GM23338 (cell line): ENCODE measurements at regions not wholly inside any gene's neighbourhood (a gene's known extent, or its start where the extent isn't known, plus 50 kb on each side); places are given as distances from the start of the nearest gene placed in this dataset.
A peak's percentile ranks its signal among the peaks of the same experiment; 100 is the strongest.

ENCODE experiments used
- ATAC-seq: fragments of 200-7000 bp; cut with Tn5 transposase; 3 replicates; pipeline ENCODE4 v1.9.1; 2020
- DNase-seq: peaks from one replicate; pipeline ENCODE4 v3.0.0-alpha.2; 2015; ENCODE audit warnings: low spot score
- H2AFZ ChIP-seq: fragments of 200-600 bp; sonication (generic); 2 replicates; pipeline ENCODE4 v1.8.0; 2016; ENCODE audit warnings: antibody characterized with exemption, mild to moderate bottlenecking, moderate library complexity
- H3F3A ChIP-seq: fragments of 200-600 bp; sonication (generic); replicated peaks from 2 replicates; pipeline ENCODE4 v1.8.0; 2017; ENCODE audit warnings: antibody characterized with exemption, mixed run types, low read depth
- H3K27ac ChIP-seq: fragments of 200-600 bp; sonication (generic); 2 replicates; pipeline ENCODE4 v1.6.1; 2016; ENCODE audit warnings: low read depth
- H3K27me3 ChIP-seq: fragments of 200-600 bp; sonication (generic); 2 replicates; pipeline ENCODE4 v1.8.0; 2016; ENCODE audit warnings: mild to moderate bottlenecking, mixed run types, moderate library complexity; ENCODE audit not compliant: insufficient read depth
- H3K36me3 ChIP-seq: fragments of 200-600 bp; sonication (generic); 2 replicates; pipeline ENCODE4 v1.8.0; 2016; ENCODE audit warnings: mild to moderate bottlenecking; ENCODE audit not compliant: insufficient read depth
- H3K4me1 ChIP-seq: fragments of 200-600 bp; sonication (generic); 2 replicates; pipeline ENCODE4 v1.8.0; 2016; ENCODE audit warnings: mild to moderate bottlenecking, moderate library complexity; ENCODE audit not compliant: insufficient read depth
- H3K4me2 ChIP-seq: fragments of 200-600 bp; sonication (generic); 2 replicates; pipeline ENCODE4 v1.7.1; 2017; ENCODE audit warnings: mixed run types
- H3K4me3 ChIP-seq: fragments of 200-600 bp; sonication (generic); 2 replicates; pipeline ENCODE4 v1.6.1; 2016; ENCODE audit warnings: mixed run types
- H3K79me2 ChIP-seq: fragments of 200-600 bp; sonication (generic); replicated peaks from 2 replicates; pipeline ENCODE4 v1.8.0; 2017; ENCODE audit warnings: mild to moderate bottlenecking; ENCODE audit not compliant: insufficient read depth
- H3K9me2 ChIP-seq: fragments of 200-600 bp; sonication (generic); 2 replicates; pipeline ENCODE4 v1.8.0; 2017; ENCODE audit not compliant: insufficient read depth
- H4K20me1 ChIP-seq: fragments of 200-600 bp; sonication (generic); replicated peaks from 2 replicates; pipeline ENCODE4 v1.8.0; 2017; ENCODE audit warnings: mild to moderate bottlenecking; ENCODE audit not compliant: insufficient read depth
- H3K27ac Mint-ChIP-seq: 2 replicates; pipeline ENCODE4 v1.8.0; 2020; ENCODE audit warnings: inconsistent platforms, mild to moderate bottlenecking, moderate library complexity, mixed read lengths
- H3K27me3 Mint-ChIP-seq: 3 replicates; pipeline ENCODE4 v1.8.0; 2022; ENCODE audit warnings: low read depth, mild to moderate bottlenecking, moderate library complexity, mixed read lengths, inconsistent platforms; ENCODE audit not compliant: insufficient read depth, poor library complexity
- H3K36me3 Mint-ChIP-seq: 3 replicates; pipeline ENCODE4 v1.8.0; 2021; ENCODE audit warnings: low read depth, mild to moderate bottlenecking, inconsistent platforms, moderate library complexity, mixed read lengths
- H3K4me1 Mint-ChIP-seq: 3 replicates; pipeline ENCODE4 v1.8.0; 2020; ENCODE audit warnings: mild to moderate bottlenecking, inconsistent platforms, mixed read lengths
- H3K4me3 Mint-ChIP-seq: 3 replicates; pipeline ENCODE4 v1.8.0; 2021; ENCODE audit warnings: moderate library complexity, mild to moderate bottlenecking, inconsistent platforms, mixed read lengths
- H3K9me3 Mint-ChIP-seq: 3 replicates; pipeline ENCODE4 v1.8.0; 2020; ENCODE audit warnings: moderate library complexity, mild to moderate bottlenecking, inconsistent platforms, mixed read lengths
- CREB1 ChIP-seq: fragments of 250-450 bp; sonication (Bioruptor Pico); IDR thresholded peaks from 2 replicates; pipeline ENCODE4 v1.5.0; 2020; ENCODE audit warnings: low read depth, mild to moderate bottlenecking, moderate library complexity
- EZH2 ChIP-seq: fragments of 200-600 bp; sonication (generic); IDR thresholded peaks from one replicate; pipeline ENCODE4 v1.8.0; 2017; ENCODE audit warnings: antibody characterized with exemption, mild to moderate bottlenecking, low read depth; ENCODE audit not compliant: unreplicated experiment
- EZH2phosphoT487 ChIP-seq: fragments of 200-600 bp; sonication (generic); IDR thresholded peaks from one replicate; pipeline ENCODE4 v1.8.1; 2018; ENCODE audit warnings: antibody characterized with exemption; ENCODE audit not compliant: unreplicated experiment
- JUNB ChIP-seq: IDR thresholded peaks from one replicate; pipeline ENCODE4 v1.6.1; 2016; ENCODE audit warnings: antibody characterized with exemption; ENCODE audit not compliant: unreplicated experiment
- NANOG ChIP-seq: IDR thresholded peaks from 2 replicates; pipeline ENCODE4 v1.6.1; 2016; ENCODE audit warnings: antibody characterized with exemption, borderline replicate concordance
- POLR2AphosphoS5 ChIP-seq: IDR thresholded peaks from 2 replicates; pipeline ENCODE4 v1.6.1; 2016; ENCODE audit warnings: antibody characterized with exemption, low read depth
- STAT1 ChIP-seq: IDR thresholded peaks from one replicate; pipeline ENCODE4 v1.6.1; 2016; ENCODE audit warnings: antibody characterized with exemption; ENCODE audit not compliant: unreplicated experiment
- ZNF114 ChIP-seq: fragments of 250-450 bp; sonication (Bioruptor Pico); IDR thresholded peaks from 2 replicates; pipeline ENCODE4 v1.5.0; 2020; ENCODE audit warnings: mild to moderate bottlenecking, moderate library complexity
- ZNF331 ChIP-seq: fragments of 250-450 bp; sonication (Bioruptor Pico); IDR thresholded peaks from 2 replicates; pipeline ENCODE4 v1.5.0; 2020; ENCODE audit warnings: low read depth, mild to moderate bottlenecking, moderate library complexity
- TF ChIP-seq, protein P1 (sequence below): fragments of 250-450 bp; sonication (Bioruptor Pico); IDR thresholded peaks from 2 replicates; pipeline ENCODE4 v1.5.0; 2020; ENCODE audit warnings: mild to moderate bottlenecking, moderate library complexity
- TF ChIP-seq, protein P2 (sequence below), 2 experiments: fragments of 200-600 bp in 1 of 2; sonication (generic) in 1 of 2; conservative IDR thresholded peaks; 2 replicates each; pipeline versions ENCODE4 v1.5.1 to v1.6.1; 2016 to 2017; ENCODE audit warnings: antibody characterized with exemption in 2 of 2, low read depth in 2 of 2, mild to moderate bottlenecking in 2 of 2, moderate library complexity in 1 of 2
- TF ChIP-seq, protein P3 (sequence below): IDR thresholded peaks from one replicate; pipeline ENCODE4 v1.6.1; 2018; ENCODE audit warnings: antibody characterized with exemption; ENCODE audit not compliant: unreplicated experiment

DNA sequence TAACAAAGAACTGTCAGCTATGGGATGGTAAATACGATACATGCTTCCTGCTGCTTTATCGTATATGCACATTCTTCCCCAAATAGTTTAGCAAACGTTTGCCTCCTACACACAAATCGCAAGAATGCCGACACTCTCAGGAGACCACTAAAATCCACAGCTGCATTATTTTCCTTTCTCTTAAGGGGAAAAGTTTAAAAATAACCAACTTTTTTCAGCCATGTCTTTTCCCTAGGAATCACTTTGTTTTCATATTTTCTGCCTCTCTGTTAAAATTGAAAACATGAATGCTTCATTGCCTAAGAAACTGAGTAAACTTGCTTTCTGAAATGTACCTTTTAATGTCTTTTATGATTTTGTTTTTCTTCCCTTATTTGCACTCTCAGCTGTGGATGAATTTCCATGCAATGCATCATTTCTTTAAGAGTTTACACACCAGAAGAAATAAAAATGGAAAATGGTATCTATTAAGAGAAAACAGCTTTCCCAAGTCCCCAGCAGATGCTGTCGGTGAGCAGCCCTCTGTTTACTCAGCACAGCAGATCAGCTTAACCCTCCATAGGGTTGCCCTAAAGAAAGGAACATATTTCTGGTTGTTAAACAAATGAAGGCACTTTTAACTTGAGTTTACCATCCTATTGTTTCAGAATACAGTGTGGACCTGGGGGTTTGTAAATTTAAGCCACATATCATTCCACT, 66.2 kb downstream of the IZUMO3 start:
- peak overlapping the region; percentile 59 for H3K4me2 ChIP-seq
- no peaks in the 10 kb centered on the region for H4K20me1 ChIP-seq
- H3K4me1 ChIP-seq, result peaks cover 26% of the 10 kb centered on the region
- H3K4me3 ChIP-seq, result no peak overlapping the region
- peak overlapping the region; percentile 15; the same call in 1 of the 2 replicates for H3K27ac ChIP-seq
- H3K36me3 ChIP-seq, result no peaks in the 10 kb centered on the region
- H3K9me2 ChIP-seq, result no peaks in the 10 kb centered on the region
- H3K27me3 ChIP-seq, result no peaks in the 10 kb centered on the region
- Mint-ChIP-seq H3K27ac (peak overlapping the region; percentile 90), H3K27me3 (no peaks in the 10 kb centered on the region), H3K9me3 (no peaks in the 10 kb centered on the region), H3K4me3 (no peak overlapping the region), H3K36me3 (no peaks in the 10 kb centered on the region), H3K4me1 (peaks cover 35% of the 10 kb centered on the region)
- H3K79me2 ChIP-seq, result no peaks in the 10 kb centered on the region
- TF ChIP-seq POLR2AphosphoS5 (no peak), EZH2 (no peak), STAT1 (no peak), ZNF114 (CRISPR knock-in tag) (no peak), EZH2phosphoT487 (no peak), ZNF331 (CRISPR knock-in tag) (no peak), JUNB (no peak), NANOG (no peak), CREB1 (CRISPR knock-in tag) (no peak)
- TF ChIP-seq, protein P1, sequence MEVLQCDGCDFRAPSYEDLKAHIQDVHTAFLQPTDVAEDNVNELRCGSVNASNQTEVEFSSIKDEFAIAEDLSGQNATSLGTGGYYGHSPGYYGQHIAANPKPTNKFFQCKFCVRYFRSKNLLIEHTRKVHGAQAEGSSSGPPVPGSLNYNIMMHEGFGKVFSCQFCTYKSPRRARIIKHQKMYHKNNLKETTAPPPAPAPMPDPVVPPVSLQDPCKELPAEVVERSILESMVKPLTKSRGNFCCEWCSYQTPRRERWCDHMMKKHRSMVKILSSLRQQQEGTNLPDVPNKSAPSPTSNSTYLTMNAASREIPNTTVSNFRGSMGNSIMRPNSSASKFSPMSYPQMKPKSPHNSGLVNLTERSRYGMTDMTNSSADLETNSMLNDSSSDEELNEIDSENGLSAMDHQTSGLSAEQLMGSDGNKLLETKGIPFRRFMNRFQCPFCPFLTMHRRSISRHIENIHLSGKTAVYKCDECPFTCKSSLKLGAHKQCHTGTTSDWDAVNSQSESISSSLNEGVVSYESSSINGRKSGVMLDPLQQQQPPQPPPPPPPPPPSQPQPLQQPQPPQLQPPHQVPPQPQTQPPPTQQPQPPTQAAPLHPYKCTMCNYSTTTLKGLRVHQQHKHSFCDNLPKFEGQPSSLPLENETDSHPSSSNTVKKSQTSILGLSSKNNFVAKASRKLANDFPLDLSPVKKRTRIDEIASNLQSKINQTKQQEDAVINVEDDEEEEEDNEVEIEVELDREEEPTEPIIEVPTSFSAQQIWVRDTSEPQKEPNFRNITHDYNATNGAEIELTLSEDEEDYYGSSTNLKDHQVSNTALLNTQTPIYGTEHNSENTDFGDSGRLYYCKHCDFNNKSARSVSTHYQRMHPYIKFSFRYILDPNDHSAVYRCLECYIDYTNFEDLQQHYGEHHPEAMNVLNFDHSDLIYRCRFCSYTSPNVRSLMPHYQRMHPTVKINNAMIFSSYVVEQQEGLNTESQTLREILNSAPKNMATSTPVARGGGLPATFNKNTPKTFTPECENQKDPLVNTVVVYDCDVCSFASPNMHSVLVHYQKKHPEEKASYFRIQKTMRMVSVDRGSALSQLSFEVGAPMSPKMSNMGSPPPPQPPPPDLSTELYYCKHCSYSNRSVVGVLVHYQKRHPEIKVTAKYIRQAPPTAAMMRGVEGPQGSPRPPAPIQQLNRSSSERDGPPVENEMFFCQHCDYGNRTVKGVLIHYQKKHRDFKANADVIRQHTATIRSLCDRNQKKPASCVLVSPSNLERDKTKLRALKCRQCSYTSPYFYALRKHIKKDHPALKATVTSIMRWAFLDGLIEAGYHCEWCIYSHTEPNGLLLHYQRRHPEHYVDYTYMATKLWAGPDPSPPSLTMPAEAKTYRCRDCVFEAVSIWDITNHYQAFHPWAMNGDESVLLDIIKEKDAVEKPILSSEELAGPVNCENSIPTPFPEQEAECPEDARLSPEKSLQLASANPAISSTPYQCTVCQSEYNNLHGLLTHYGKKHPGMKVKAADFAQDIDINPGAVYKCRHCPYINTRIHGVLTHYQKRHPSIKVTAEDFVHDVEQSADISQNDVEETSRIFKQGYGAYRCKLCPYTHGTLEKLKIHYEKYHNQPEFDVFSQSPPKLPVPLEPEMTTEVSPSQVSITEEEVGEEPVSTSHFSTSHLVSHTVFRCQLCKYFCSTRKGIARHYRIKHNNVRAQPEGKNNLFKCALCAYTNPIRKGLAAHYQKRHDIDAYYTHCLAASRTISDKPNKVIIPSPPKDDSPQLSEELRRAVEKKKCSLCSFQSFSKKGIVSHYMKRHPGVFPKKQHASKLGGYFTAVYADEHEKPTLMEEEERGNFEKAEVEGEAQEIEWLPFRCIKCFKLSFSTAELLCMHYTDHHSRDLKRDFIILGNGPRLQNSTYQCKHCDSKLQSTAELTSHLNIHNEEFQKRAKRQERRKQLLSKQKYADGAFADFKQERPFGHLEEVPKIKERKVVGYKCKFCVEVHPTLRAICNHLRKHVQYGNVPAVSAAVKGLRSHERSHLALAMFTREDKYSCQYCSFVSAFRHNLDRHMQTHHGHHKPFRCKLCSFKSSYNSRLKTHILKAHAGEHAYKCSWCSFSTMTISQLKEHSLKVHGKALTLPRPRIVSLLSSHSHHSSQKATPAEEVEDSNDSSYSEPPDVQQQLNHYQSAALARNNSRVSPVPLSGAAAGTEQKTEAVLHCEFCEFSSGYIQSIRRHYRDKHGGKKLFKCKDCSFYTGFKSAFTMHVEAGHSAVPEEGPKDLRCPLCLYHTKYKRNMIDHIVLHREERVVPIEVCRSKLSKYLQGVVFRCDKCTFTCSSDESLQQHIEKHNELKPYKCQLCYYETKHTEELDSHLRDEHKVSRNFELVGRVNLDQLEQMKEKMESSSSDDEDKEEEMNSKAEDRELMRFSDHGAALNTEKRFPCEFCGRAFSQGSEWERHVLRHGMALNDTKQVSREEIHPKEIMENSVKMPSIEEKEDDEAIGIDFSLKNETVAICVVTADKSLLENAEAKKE (CRISPR knock-in tag), result no peak
- TF ChIP-seq, protein P2, sequence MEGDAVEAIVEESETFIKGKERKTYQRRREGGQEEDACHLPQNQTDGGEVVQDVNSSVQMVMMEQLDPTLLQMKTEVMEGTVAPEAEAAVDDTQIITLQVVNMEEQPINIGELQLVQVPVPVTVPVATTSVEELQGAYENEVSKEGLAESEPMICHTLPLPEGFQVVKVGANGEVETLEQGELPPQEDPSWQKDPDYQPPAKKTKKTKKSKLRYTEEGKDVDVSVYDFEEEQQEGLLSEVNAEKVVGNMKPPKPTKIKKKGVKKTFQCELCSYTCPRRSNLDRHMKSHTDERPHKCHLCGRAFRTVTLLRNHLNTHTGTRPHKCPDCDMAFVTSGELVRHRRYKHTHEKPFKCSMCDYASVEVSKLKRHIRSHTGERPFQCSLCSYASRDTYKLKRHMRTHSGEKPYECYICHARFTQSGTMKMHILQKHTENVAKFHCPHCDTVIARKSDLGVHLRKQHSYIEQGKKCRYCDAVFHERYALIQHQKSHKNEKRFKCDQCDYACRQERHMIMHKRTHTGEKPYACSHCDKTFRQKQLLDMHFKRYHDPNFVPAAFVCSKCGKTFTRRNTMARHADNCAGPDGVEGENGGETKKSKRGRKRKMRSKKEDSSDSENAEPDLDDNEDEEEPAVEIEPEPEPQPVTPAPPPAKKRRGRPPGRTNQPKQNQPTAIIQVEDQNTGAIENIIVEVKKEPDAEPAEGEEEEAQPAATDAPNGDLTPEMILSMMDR (conservative IDR thresholded peaks at IDR 0.05; ENCODE audit: low read depth in 2 of 2), result no peak
- TF ChIP-seq, protein P3, sequence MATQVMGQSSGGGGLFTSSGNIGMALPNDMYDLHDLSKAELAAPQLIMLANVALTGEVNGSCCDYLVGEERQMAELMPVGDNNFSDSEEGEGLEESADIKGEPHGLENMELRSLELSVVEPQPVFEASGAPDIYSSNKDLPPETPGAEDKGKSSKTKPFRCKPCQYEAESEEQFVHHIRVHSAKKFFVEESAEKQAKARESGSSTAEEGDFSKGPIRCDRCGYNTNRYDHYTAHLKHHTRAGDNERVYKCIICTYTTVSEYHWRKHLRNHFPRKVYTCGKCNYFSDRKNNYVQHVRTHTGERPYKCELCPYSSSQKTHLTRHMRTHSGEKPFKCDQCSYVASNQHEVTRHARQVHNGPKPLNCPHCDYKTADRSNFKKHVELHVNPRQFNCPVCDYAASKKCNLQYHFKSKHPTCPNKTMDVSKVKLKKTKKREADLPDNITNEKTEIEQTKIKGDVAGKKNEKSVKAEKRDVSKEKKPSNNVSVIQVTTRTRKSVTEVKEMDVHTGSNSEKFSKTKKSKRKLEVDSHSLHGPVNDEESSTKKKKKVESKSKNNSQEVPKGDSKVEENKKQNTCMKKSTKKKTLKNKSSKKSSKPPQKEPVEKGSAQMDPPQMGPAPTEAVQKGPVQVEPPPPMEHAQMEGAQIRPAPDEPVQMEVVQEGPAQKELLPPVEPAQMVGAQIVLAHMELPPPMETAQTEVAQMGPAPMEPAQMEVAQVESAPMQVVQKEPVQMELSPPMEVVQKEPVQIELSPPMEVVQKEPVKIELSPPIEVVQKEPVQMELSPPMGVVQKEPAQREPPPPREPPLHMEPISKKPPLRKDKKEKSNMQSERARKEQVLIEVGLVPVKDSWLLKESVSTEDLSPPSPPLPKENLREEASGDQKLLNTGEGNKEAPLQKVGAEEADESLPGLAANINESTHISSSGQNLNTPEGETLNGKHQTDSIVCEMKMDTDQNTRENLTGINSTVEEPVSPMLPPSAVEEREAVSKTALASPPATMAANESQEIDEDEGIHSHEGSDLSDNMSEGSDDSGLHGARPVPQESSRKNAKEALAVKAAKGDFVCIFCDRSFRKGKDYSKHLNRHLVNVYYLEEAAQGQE, result no peak
- H2AFZ ChIP-seq, result peak overlapping the region; percentile 4; the same call in 1 of the 2 replicates
- peak; percentile 82 for ATAC-seq
- no peaks in the 10 kb centered on the region for H3F3A ChIP-seq
- DNase-seq, result no peak
